HepG2 (cell line): ENCODE measurements at regions not wholly inside any gene's neighbourhood (a gene's known extent, or its start where the extent isn't known, plus 50 kb on each side); places are given as distances from the start of the nearest gene placed in this dataset.

Experiments used
- CHCHD3 ChIP-seq: sonication (generic); formaldehyde crosslinking; IDR thresholded peaks from 2 replicates; pipeline ENCODE4 v1.8.0; 2022; ENCODE audit warnings: mild to moderate bottlenecking, missing genetic modification reagents, moderate library complexity
- GPN1 ChIP-seq: sonication (generic); formaldehyde crosslinking; IDR thresholded peaks from 2 replicates; pipeline ENCODE4 v1.5.1; 2020; ENCODE audit warnings: missing genetic modification reagents, borderline replicate concordance
- HDAC1 ChIP-seq: sonication (generic); formaldehyde crosslinking; IDR thresholded peaks from 2 replicates; pipeline ENCODE4 v1.5.1; 2020; ENCODE audit warnings: mild to moderate bottlenecking, missing genetic modification reagents
- HNF4G ChIP-seq, 2 experiments: sonication (generic) in 1 of 2; formaldehyde crosslinking in 1 of 2; IDR thresholded peaks; 2 replicates each; pipeline versions ENCODE4 v1.4.0 to v1.6.1; 2011 to 2020; ENCODE audit warnings: borderline replicate concordance in 2 of 2, low read depth in 2 of 2, mild to moderate bottlenecking in 2 of 2, low read length in 1 of 2, missing genetic modification reagents in 1 of 2, moderate library complexity in 1 of 2
- NR2F1 ChIP-seq, 2 experiments: fragments of 450-650 bp in 1 of 2; formaldehyde crosslinking in 1 of 2; IDR thresholded peaks; 2 replicates each; pipeline versions ENCODE4 v1.5.0 to v1.6.1; 2016 to 2020; ENCODE audit warnings: mild to moderate bottlenecking in 1 of 2, missing compliant biosample characterization in 1 of 2, missing genetic modification reagents in 1 of 2, moderate library complexity in 1 of 2
- SOX6 ChIP-seq, 2 experiments: fragments of 450-650 bp in 1 of 2; sonication (generic) in 1 of 2; formaldehyde crosslinking in 1 of 2; IDR thresholded peaks; 2 replicates each; pipeline versions ENCODE4 v1.4.0 to v1.6.1; 2017 to 2020; ENCODE audit warnings: antibody characterized with exemption in 1 of 2, mild to moderate bottlenecking in 1 of 2, missing genetic modification reagents in 1 of 2
- XBP1 ChIP-seq: sonication (generic); formaldehyde crosslinking; IDR thresholded peaks from 2 replicates; pipeline ENCODE4 v1.5.0; 2020; ENCODE audit warnings: missing genetic modification reagents
- YEATS4 ChIP-seq: sonication (generic); formaldehyde crosslinking; IDR thresholded peaks from 2 replicates; pipeline ENCODE4 v1.4.0; 2020; ENCODE audit warnings: missing genetic modification reagents, borderline replicate concordance
- ZC3H4 ChIP-seq: sonication (generic); formaldehyde crosslinking; IDR thresholded peaks from 2 replicates; pipeline ENCODE4 v1.4.0; 2020; ENCODE audit warnings: missing genetic modification reagents, borderline replicate concordance
- ZKSCAN8 ChIP-seq: IDR thresholded peaks from 2 replicates; pipeline ENCODE4 v1.6.1; 2016; ENCODE audit warnings: borderline replicate concordance, missing genetic modification reagents, missing compliant biosample characterization
- ZNF101 ChIP-seq: sonication (generic); formaldehyde crosslinking; IDR thresholded peaks from 2 replicates; pipeline ENCODE4 v1.4.0; 2020; ENCODE audit warnings: mild to moderate bottlenecking, low read depth, missing genetic modification reagents, borderline replicate concordance
- ZNF256 ChIP-seq: sonication (generic); formaldehyde crosslinking; conservative IDR thresholded peaks from 2 replicates; pipeline ENCODE4 v1.4.0; 2020; ENCODE audit warnings: missing genetic modification reagents
- ZNF431 ChIP-seq: sonication (generic); formaldehyde crosslinking; IDR thresholded peaks from 2 replicates; pipeline ENCODE4 v1.9.0; 2022; ENCODE audit warnings: missing genetic modification reagents, low read depth, mild to moderate bottlenecking, borderline replicate concordance
- ZSCAN31 ChIP-seq: sonication (generic); formaldehyde crosslinking; IDR thresholded peaks from 2 replicates; pipeline ENCODE4 v1.5.0; 2020; ENCODE audit warnings: low read depth, mild to moderate bottlenecking, missing genetic modification reagents
- TF ChIP-seq, protein P1 (sequence below): sonication (generic); formaldehyde crosslinking; IDR thresholded peaks from 2 replicates; pipeline ENCODE4 v1.4.0; 2020; ENCODE audit warnings: missing genetic modification reagents
- TF ChIP-seq, protein P2 (sequence below): sonication (generic); formaldehyde crosslinking; IDR thresholded peaks from 2 replicates; pipeline ENCODE4 v1.4.0; 2020; ENCODE audit warnings: missing genetic modification reagents; ENCODE audit errors: not compliant biosample characterization
- TF ChIP-seq, protein P3 (sequence below): sonication (generic); formaldehyde crosslinking; IDR thresholded peaks from 2 replicates; pipeline ENCODE4 v1.4.0; 2020; ENCODE audit warnings: missing genetic modification reagents
- TF ChIP-seq, protein P4 (sequence below): sonication (generic); formaldehyde crosslinking; IDR thresholded peaks from 2 replicates; pipeline ENCODE4 v1.4.0; 2020; ENCODE audit warnings: low read depth, missing genetic modification reagents
- TF ChIP-seq, protein P5 (sequence below): IDR thresholded peaks from 2 replicates; pipeline ENCODE4 v1.6.1; 2016

GRCh38 chr9:97788763-97789663, 64.0 kb upstream of the FOXE1 start (continued):
- no peak for TF ChIP-seq XBP1 (CRISPR knock-in tag)
- TF ChIP-seq, protein P1, sequence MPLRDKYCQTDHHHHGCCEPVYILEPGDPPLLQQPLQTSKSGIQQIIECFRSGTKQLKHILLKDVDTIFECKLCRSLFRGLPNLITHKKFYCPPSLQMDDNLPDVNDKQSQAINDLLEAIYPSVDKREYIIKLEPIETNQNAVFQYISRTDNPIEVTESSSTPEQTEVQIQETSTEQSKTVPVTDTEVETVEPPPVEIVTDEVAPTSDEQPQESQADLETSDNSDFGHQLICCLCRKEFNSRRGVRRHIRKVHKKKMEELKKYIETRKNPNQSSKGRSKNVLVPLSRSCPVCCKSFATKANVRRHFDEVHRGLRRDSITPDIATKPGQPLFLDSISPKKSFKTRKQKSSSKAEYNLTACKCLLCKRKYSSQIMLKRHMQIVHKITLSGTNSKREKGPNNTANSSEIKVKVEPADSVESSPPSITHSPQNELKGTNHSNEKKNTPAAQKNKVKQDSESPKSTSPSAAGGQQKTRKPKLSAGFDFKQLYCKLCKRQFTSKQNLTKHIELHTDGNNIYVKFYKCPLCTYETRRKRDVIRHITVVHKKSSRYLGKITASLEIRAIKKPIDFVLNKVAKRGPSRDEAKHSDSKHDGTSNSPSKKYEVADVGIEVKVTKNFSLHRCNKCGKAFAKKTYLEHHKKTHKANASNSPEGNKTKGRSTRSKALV (CRISPR knock-in tag), result no peak
- TF ChIP-seq ZNF431 (CRISPR knock-in tag), result no peak
- TF ChIP-seq GPN1 (CRISPR knock-in tag), result no peak
- no peak for TF ChIP-seq NR2F1 (CRISPR knock-in tag; IDR thresholded peaks at IDR 0.05)
- TF ChIP-seq ZNF101 (CRISPR knock-in tag), result no peak
- TF ChIP-seq, protein P2, sequence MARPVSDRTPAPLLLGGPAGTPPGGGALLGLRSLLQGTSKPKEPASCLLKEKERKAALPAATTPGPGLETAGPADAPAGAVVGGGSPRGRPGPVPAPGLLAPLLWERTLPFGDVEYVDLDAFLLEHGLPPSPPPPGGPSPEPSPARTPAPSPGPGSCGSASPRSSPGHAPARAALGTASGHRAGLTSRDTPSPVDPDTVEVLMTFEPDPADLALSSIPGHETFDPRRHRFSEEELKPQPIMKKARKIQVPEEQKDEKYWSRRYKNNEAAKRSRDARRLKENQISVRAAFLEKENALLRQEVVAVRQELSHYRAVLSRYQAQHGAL (CRISPR knock-in tag), result no peak
- no peak for TF ChIP-seq ZNF256 (CRISPR knock-in tag)
- TF ChIP-seq ZKSCAN8, result peak; percentile 59; the same call in 1 of the 2 replicates
- TF ChIP-seq, protein P3, sequence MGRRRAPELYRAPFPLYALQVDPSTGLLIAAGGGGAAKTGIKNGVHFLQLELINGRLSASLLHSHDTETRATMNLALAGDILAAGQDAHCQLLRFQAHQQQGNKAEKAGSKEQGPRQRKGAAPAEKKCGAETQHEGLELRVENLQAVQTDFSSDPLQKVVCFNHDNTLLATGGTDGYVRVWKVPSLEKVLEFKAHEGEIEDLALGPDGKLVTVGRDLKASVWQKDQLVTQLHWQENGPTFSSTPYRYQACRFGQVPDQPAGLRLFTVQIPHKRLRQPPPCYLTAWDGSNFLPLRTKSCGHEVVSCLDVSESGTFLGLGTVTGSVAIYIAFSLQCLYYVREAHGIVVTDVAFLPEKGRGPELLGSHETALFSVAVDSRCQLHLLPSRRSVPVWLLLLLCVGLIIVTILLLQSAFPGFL, result no peak
- TF ChIP-seq CHCHD3 (CRISPR knock-in tag), result no peak
- no peak for TF ChIP-seq ZSCAN31 (CRISPR knock-in tag)
- TF ChIP-seq, protein P4, sequence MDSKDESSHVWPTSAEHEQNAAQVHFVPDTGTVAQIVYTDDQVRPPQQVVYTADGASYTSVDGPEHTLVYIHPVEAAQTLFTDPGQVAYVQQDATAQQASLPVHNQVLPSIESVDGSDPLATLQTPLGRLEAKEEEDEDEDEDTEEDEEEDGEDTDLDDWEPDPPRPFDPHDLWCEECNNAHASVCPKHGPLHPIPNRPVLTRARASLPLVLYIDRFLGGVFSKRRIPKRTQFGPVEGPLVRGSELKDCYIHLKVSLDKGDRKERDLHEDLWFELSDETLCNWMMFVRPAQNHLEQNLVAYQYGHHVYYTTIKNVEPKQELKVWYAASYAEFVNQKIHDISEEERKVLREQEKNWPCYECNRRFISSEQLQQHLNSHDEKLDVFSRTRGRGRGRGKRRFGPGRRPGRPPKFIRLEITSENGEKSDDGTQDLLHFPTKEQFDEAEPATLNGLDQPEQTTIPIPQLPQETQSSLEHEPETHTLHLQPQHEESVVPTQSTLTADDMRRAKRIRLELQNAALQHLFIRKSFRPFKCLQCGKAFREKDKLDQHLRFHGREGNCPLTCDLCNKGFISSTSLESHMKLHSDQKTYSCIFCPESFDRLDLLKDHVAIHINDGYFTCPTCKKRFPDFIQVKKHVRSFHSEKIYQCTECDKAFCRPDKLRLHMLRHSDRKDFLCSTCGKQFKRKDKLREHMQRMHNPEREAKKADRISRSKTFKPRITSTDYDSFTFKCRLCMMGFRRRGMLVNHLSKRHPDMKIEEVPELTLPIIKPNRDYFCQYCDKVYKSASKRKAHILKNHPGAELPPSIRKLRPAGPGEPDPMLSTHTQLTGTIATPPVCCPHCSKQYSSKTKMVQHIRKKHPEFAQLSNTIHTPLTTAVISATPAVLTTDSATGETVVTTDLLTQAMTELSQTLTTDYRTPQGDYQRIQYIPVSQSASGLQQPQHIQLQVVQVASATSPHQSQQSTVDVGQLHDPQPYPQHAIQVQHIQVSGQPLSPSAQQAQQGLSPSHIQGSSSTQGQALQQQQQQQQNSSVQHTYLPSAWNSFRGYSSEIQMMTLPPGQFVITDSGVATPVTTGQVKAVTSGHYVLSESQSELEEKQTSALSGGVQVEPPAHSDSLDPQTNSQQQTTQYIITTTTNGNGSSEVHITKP (CRISPR knock-in tag), result no peak
- no peak for TF ChIP-seq HDAC1
- no peak for TF ChIP-seq SOX6 (IDR thresholded peaks at IDR 0.05)
- peak; percentile 42 for TF ChIP-seq SOX6 (CRISPR knock-in tag; IDR thresholded peaks at IDR 0.05)
- TF ChIP-seq HNF4G (IDR thresholded peaks at IDR 0.05; ENCODE audit: borderline replicate concordance, low read depth, low read length), result no peak; the same call in 1 of the 2 replicates
- no peak for TF ChIP-seq HNF4G (CRISPR knock-in tag; IDR thresholded peaks at IDR 0.05; ENCODE audit: borderline replicate concordance, low read depth)
- no peak for TF ChIP-seq ZC3H4 (CRISPR knock-in tag)
- TF ChIP-seq, protein P5, sequence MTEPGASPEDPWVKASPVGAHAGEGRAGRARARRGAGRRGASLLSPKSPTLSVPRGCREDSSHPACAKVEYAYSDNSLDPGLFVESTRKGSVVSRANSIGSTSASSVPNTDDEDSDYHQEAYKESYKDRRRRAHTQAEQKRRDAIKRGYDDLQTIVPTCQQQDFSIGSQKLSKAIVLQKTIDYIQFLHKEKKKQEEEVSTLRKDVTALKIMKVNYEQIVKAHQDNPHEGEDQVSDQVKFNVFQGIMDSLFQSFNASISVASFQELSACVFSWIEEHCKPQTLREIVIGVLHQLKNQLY (CRISPR knock-in tag), result no peak
- no peak for TF ChIP-seq YEATS4 (CRISPR knock-in tag)
